ENCODE measurements at regions not wholly inside any gene's neighbourhood (a gene's known extent, or its start where the extent isn't known, plus 50 kb on each side); places are given as distances from the start of the nearest gene placed in this dataset.

GRCh38 chr1:171429137-171429536 is 56.2 kb upstream of the PRRC2C start:
- no peak overlapping the region for H4K5ac ChIP-seq (ENCODE audit: insufficient read length, low read depth, low read length)
- no peak overlapping the region for H4K91ac ChIP-seq (ENCODE audit: insufficient read length, low read depth, low read length)
- H3K23me2 ChIP-seq (ENCODE audit: insufficient read length, low read depth, low read length, poor library complexity, severe bottlenecking): no peaks in the 10 kb centered on the region
- H3K4me2 ChIP-seq (ENCODE audit: insufficient read depth, insufficient read length, low read length): no peak overlapping the region
- H2BK15ac ChIP-seq (ENCODE audit: low read depth, low read length): no peak overlapping the region
- H4K8ac ChIP-seq (replicated peaks; ENCODE audit: insufficient read length, low read depth, low read length): no peak overlapping the region
- Mint-ChIP-seq H3K9me3 (peaks cover 40 to 43% of the 10 kb centered on the region in 2 experiments), H3K36me3 (ENCODE audit: insufficient read depth in 1 of 3, low read depth in 3 of 3) (peaks cover 23 to 42% (median 26%) of the 10 kb centered on the region in 3 experiments), H3K4me1 (peaks cover 50 to 56% of the 10 kb centered on the region in 2 experiments), H3K27ac (peak overlapping the region in 1 of 3 experiments; percentile 49; a peak in 1 of 7 replicates), H3K27me3 (ENCODE audit: low read depth) (peaks cover 7% of the 10 kb centered on the region; the same call in 1 of the 2 replicates), H3K4me3 (no peak overlapping the region)
- H3T11ph ChIP-seq (ENCODE audit: low read length): no peak overlapping the region
- no peak overlapping the region for H2AK5ac ChIP-seq (ENCODE audit: insufficient read length, low read length)
- peaks cover 8% of the 10 kb centered on the region for H3K9me3 ChIP-seq (ENCODE audit: control insufficient read depth, low read depth, low read length)
- H2BK120ac ChIP-seq (ENCODE audit: low read depth, low read length, poor library complexity, severe bottlenecking): no peak overlapping the region
- H2BK20ac ChIP-seq (ENCODE audit: low read depth, low read length, poor library complexity, severe bottlenecking): no peak overlapping the region
- no peak overlapping the region for H3K23ac ChIP-seq (ENCODE audit: insufficient read length, low read depth, low read length)
- H3K27ac ChIP-seq (ENCODE audit: insufficient read length, low read depth, low read length): peak overlapping the region; percentile 42
- no peak overlapping the region for H3K14ac ChIP-seq (ENCODE audit: insufficient read depth, low read length)
- no peak overlapping the region for H2AFZ ChIP-seq (ENCODE audit: low read length)
- no CpG with 5 or more reads among the region's 6 CpGs for WGBS (ENCODE audit: extremely low coverage, insufficient read length, low lambda C conversion rate)
- H2BK5ac ChIP-seq (ENCODE audit: insufficient read length, low read length): no peak overlapping the region
- H3K4me1 ChIP-seq (ENCODE audit: insufficient read depth, low read length): peaks cover 8% of the 10 kb centered on the region; the same call in 1 of the 2 replicates
- no peak overlapping the region for H3K18ac ChIP-seq (ENCODE audit: insufficient read length, low read depth, low read length)
- no peaks in the 10 kb centered on the region for H3K79me1 ChIP-seq (ENCODE audit: insufficient read depth, low read depth, low read length, poor library complexity, severe bottlenecking)
- no peaks in the 10 kb centered on the region for H3K27me3 ChIP-seq (ENCODE audit: insufficient read depth, low read length)
- no peak overlapping the region for H3K9ac ChIP-seq (ENCODE audit: extremely low read depth, insufficient read length, low read length)
- no peak for DNase-seq
- H4K20me1 ChIP-seq (ENCODE audit: control insufficient read depth, insufficient read depth, insufficient read length): no peaks in the 10 kb centered on the region
- H3K79me2 ChIP-seq (ENCODE audit: insufficient read depth, low read length): no peaks in the 10 kb centered on the region
- no peak overlapping the region for H3K4ac ChIP-seq (ENCODE audit: low read depth, low read length)
- no peak overlapping the region for H3K56ac ChIP-seq (ENCODE audit: insufficient read length, low read depth, low read length)
- no peak overlapping the region for H2BK12ac ChIP-seq (ENCODE audit: insufficient read length, low read depth, low read length)
- TF ChIP-seq CTCF (conservative IDR thresholded peaks at IDR 0.05): no peak
